NCI-H82 treated with DMSO at 0.1 percent for 48 hours (cell line): ENCODE measurements at regions not wholly inside any gene's neighbourhood (a gene's known extent, or its start where the extent isn't known, plus 50 kb on each side); places are given as distances from the start of the nearest gene placed in this dataset.

Experiments
- DNase-seq: peaks from one replicate; lab custom pipeline; 2025; ENCODE audit not compliant: unreplicated experiment; lab: John Stamatoyannopoulos, UW

- DNase-seq = no peak
These were observed 95.8 kb downstream of the BDNF start for GRCh38 chr11:27604416-27604815.

GRCh38 chr11:27603376-27603990 lies 96.8 kb downstream of the BDNF start:
- DNase-seq = no peak

- no peak for DNase-seq
These were observed 94.1 kb upstream of the LIN7C start for GRCh38 chr11:27600656-27601055.

GRCh38 chr11:27599217-27599616 lies 92.6 kb upstream of the LIN7C start:
- DNase-seq = no peak

- no peak for DNase-seq
These were observed 90.2 kb upstream of the LIN7C start for GRCh38 chr11:27596802-27597201.

- no peak for DNase-seq
These were observed 89.8 kb upstream of the LIN7C start for GRCh38 chr11:27596388-27596787.

GRCh38 chr11:27592098-27592780 lies 85.7 kb upstream of the LIN7C start:
- no peak for DNase-seq

- DNase-seq = no peak
These were observed 76.1 kb upstream of the LIN7C start for GRCh38 chr11:27582621-27583020.

GRCh38 chr11:27574342-27574741 lies 67.8 kb upstream of the LIN7C start:
- DNase-seq = peak; percentile 53

- DNase-seq = peak; percentile 26
These were observed 66.5 kb upstream of the LIN7C start for GRCh38 chr11:27573024-27573423.

GRCh38 chr11:27571154-27571810 lies 64.7 kb upstream of the LIN7C start:
- no peak for DNase-seq

- no peak for DNase-seq
These were observed 64.0 kb upstream of the LIN7C start for GRCh38 chr11:27570542-27570941.

- no peak for DNase-seq
These were observed 57.1 kb upstream of the LIN7C start for GRCh38 chr11:27563641-27564040.

- no peak for DNase-seq
These were observed 56.6 kb upstream of the LIN7C start for GRCh38 chr11:27563201-27563600.

- DNase-seq = no peak
These were observed 51.8 kb upstream of the LIN7C start for GRCh38 chr11:27558401-27558800.

GRCh38 chr11:27557226-27557625 lies 50.7 kb upstream of the LIN7C start:
- no peak for DNase-seq
